CD14-positive monocyte (primary cell): ENCODE measurements at regions not wholly inside any gene's neighbourhood (a gene's known extent, or its start where the extent isn't known, plus 50 kb on each side); places are given as distances from the start of the nearest gene placed in this dataset.

Experiments
- DNase-seq, 3 donors: peaks; one replicate each; pipeline ENCODE4 v3.0.0-alpha.2; 2011 to 2022
- H2AFZ ChIP-seq: 2 replicates; pipeline ENCODE4 v1.6.0; 2012; ENCODE audit warnings: mild to moderate bottlenecking, low read depth, low read length, inconsistent platforms; ENCODE audit not compliant: insufficient read depth, poor library complexity, severe bottlenecking
- H3K27ac ChIP-seq, 2 donors: 1 replicate in 1 of 2; 2 replicates in 1 of 2; pipeline ENCODE4 v1.5.1; 2012 to 2013; ENCODE audit warnings: low read length in 2 of 2, control low read depth in 1 of 2, inconsistent platforms in 1 of 2, low read depth in 1 of 2, mild to moderate bottlenecking in 1 of 2
- H3K27me3 ChIP-seq, 2 donors: one replicate each; pipeline versions ENCODE4 v1.6.0 to v1.6.1; 2011 to 2013; ENCODE audit warnings: low read length in 2 of 2; ENCODE audit not compliant: control insufficient read depth in 2 of 2, insufficient read depth in 2 of 2
- H3K36me3 ChIP-seq, 2 donors: replicated peaks in 1 of 2; 1 replicate in 1 of 2; 2 replicates in 1 of 2; pipeline versions ENCODE4 v1.5.1 to v1.6.1; 2012 to 2013; ENCODE audit warnings: low read length in 2 of 2, control low read depth in 1 of 2, inconsistent platforms in 1 of 2, mild to moderate bottlenecking in 1 of 2; ENCODE audit not compliant: insufficient read depth in 2 of 2, control insufficient read depth in 1 of 2
- H3K4me1 ChIP-seq, 2 donors: 1 replicate in 1 of 2; 2 replicates in 1 of 2; pipeline versions ENCODE4 v1.5.1 to v1.6.1; 2012 to 2013; ENCODE audit warnings: low read length in 2 of 2, control low read depth in 1 of 2, inconsistent platforms in 1 of 2, mild to moderate bottlenecking in 1 of 2, moderate library complexity in 1 of 2; ENCODE audit not compliant: insufficient read depth in 2 of 2, control insufficient read depth in 1 of 2
- H3K4me2 ChIP-seq: replicated peaks from 2 replicates; pipeline ENCODE3; 2012; ENCODE audit warnings: low read length, moderate library complexity, mild to moderate bottlenecking; ENCODE audit not compliant: poor library complexity, severe bottlenecking; ENCODE audit errors: extremely low read depth
- H3K4me3 ChIP-seq, 3 experiments: fragments of 200-600 bp in 1 of 3; sonication (generic) in 1 of 3; replicated peaks in 1 of 3; 1 replicate in 2 of 3; 2 replicates in 1 of 3; pipeline ENCODE4 v1.5.1; 2011 to 2013; ENCODE audit warnings: low read length in 3 of 3, mild to moderate bottlenecking in 3 of 3, control low read depth in 2 of 3, low read depth in 2 of 3, inconsistent platforms in 1 of 3, moderate library complexity in 1 of 3
- H3K79me2 ChIP-seq: 2 replicates; pipeline ENCODE4 v1.6.0; 2012; ENCODE audit warnings: mild to moderate bottlenecking, control low read depth, inconsistent platforms, low read length, moderate library complexity; ENCODE audit not compliant: insufficient read depth
- H3K9ac ChIP-seq: 2 replicates; pipeline ENCODE4 v1.6.0; 2017; ENCODE audit warnings: low read length, mild to moderate bottlenecking; ENCODE audit not compliant: insufficient read depth, poor library complexity, severe bottlenecking
- H3K9me3 ChIP-seq, 2 donors: replicated peaks in 1 of 2; 1 replicate in 1 of 2; 2 replicates in 1 of 2; pipeline versions ENCODE4 v1.5.1 to v1.6.1; 2012 to 2013; ENCODE audit warnings: low read length in 2 of 2, control low read depth in 1 of 2; ENCODE audit not compliant: control insufficient read depth in 1 of 2, insufficient read depth in 1 of 2
- H4K20me1 ChIP-seq: 2 replicates; pipeline ENCODE4 v1.6.0; 2012; ENCODE audit warnings: mild to moderate bottlenecking, low read length, control low read depth, moderate library complexity; ENCODE audit not compliant: insufficient read depth
- H3K27ac Mint-ChIP-seq, 7 donors: one replicate each; pipeline ENCODE4 v1.8.0; 2020; ENCODE audit warnings: mild to moderate bottlenecking in 7 of 7, mixed read lengths in 7 of 7, moderate library complexity in 6 of 7, inconsistent platforms in 2 of 7
- H3K27me3 Mint-ChIP-seq, 3 donors: one replicate each; pipeline ENCODE4 v1.8.0; 2021 to 2022; ENCODE audit warnings: low read depth in 3 of 3, mild to moderate bottlenecking in 3 of 3, mixed read lengths in 3 of 3, moderate library complexity in 3 of 3, inconsistent platforms in 1 of 3
- H3K36me3 Mint-ChIP-seq, 2 donors: one replicate each; pipeline ENCODE4 v1.8.0; 2020; ENCODE audit warnings: mixed read lengths in 2 of 2, inconsistent platforms in 1 of 2, mild to moderate bottlenecking in 1 of 2
- H3K4me1 Mint-ChIP-seq: one replicate; pipeline ENCODE4 v1.8.0; 2020; ENCODE audit warnings: mild to moderate bottlenecking, mixed read lengths
- H3K4me3 Mint-ChIP-seq, 2 donors: one replicate each; pipeline ENCODE4 v1.8.0; 2020; ENCODE audit warnings: mild to moderate bottlenecking in 2 of 2, mixed read lengths in 2 of 2, moderate library complexity in 1 of 2
- H3K9me3 Mint-ChIP-seq, 7 donors: one replicate each; pipeline ENCODE4 v1.8.0; 2020 to 2022; ENCODE audit warnings: mixed read lengths in 7 of 7, mild to moderate bottlenecking in 6 of 7, moderate library complexity in 6 of 7, inconsistent platforms in 2 of 7
- WGBS: methylation state at CpG from one replicate; pipeline ENCODE4 v1.1.5; 2013; ENCODE audit warnings: missing lambda C conversion rate; ENCODE audit not compliant: insufficient coverage; 5-methylcytosine and 5-hydroxymethylcytosine counted together
- intact Hi-C, 2 donors: fragments of 100-400 bp; cut with micrococcal nuclease; formaldehyde crosslinking; loops; one replicate each; pipeline versions ENCODE4 v1.15.0 to v1.15.1; 2023
- TF ChIP-seq, protein P1 (sequence below): fragments of 200-600 bp; IDR thresholded peaks from one replicate; pipeline ENCODE4 v1.8.0; 2022; ENCODE audit warnings: antibody characterized with exemption, mild to moderate bottlenecking

- TF ChIP-seq, protein P1, sequence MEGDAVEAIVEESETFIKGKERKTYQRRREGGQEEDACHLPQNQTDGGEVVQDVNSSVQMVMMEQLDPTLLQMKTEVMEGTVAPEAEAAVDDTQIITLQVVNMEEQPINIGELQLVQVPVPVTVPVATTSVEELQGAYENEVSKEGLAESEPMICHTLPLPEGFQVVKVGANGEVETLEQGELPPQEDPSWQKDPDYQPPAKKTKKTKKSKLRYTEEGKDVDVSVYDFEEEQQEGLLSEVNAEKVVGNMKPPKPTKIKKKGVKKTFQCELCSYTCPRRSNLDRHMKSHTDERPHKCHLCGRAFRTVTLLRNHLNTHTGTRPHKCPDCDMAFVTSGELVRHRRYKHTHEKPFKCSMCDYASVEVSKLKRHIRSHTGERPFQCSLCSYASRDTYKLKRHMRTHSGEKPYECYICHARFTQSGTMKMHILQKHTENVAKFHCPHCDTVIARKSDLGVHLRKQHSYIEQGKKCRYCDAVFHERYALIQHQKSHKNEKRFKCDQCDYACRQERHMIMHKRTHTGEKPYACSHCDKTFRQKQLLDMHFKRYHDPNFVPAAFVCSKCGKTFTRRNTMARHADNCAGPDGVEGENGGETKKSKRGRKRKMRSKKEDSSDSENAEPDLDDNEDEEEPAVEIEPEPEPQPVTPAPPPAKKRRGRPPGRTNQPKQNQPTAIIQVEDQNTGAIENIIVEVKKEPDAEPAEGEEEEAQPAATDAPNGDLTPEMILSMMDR, result no peak
- intact Hi-C loops, result no loop called here
- H3K4me3 ChIP-seq, result no peak overlapping the region
- peaks cover 2 to 10% (median 4%) of the 10 kb centered on the region in 3 donors for H3K27me3 Mint-ChIP-seq
- no peaks in the 10 kb centered on the region for H3K36me3 Mint-ChIP-seq
- no peaks in the 10 kb centered on the region for H3K79me2 ChIP-seq
- no peak overlapping the region for H2AFZ ChIP-seq
- H3K27ac Mint-ChIP-seq, result no peak overlapping the region
- 100% methylated on average over 5 of the region's 8 CpGs for WGBS
- H3K9ac ChIP-seq, result no peak overlapping the region
- H3K4me3 Mint-ChIP-seq, result no peak overlapping the region
- no peaks in the 10 kb centered on the region for H4K20me1 ChIP-seq
- H3K4me2 ChIP-seq, result no peak overlapping the region
- peaks cover 0 to 10% (median 3%) of the 10 kb centered on the region in 7 donors for H3K9me3 Mint-ChIP-seq
- no peaks in the 10 kb centered on the region for H3K4me1 ChIP-seq
- H3K36me3 ChIP-seq, result no peaks in the 10 kb centered on the region
- H3K9me3 ChIP-seq, result peaks cover 0 to 4% of the 10 kb centered on the region in 2 donors
- H3K4me1 Mint-ChIP-seq, result no peaks in the 10 kb centered on the region
- H3K27me3 ChIP-seq, result no peaks in the 10 kb centered on the region
- H3K27ac ChIP-seq, result no peak overlapping the region
- no peak for DNase-seq
These were observed 132.3 kb downstream of the RTP5 start for GRCh38 chr2:242001853-242002252.

DNA sequence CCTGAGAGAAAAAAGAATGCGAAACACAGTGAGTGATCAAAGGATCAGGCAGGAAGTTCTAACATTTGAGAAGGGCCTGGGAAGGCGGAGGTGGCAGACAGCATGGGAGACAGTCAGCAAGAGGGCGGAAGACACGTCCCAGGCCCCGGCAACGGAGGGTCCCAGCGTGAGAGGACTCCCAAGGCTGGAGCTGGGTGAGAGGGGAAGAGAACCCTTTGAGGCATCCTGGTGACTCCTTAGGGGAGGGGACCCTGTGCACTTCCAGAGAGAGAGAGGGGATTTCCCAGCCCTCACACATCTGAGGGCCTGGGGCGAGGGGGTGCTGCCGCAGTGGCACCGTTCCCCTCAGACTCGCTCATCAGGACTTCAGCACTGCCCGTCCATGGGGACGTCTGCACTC, 133.4 kb downstream of the RTP5 start:
- Histone ChIP-seq H2AFZ (no peak overlapping the region), H3K4me3 (no peak overlapping the region), H3K36me3 (no peaks in the 10 kb centered on the region), H3K27ac (no peak overlapping the region), H3K9ac (no peak overlapping the region), H3K79me2 (no peaks in the 10 kb centered on the region), H3K4me2 (no peak overlapping the region), H3K4me1 (no peaks in the 10 kb centered on the region), H3K27me3 (no peaks in the 10 kb centered on the region), H3K9me3 (peaks cover 0 to 4% of the 10 kb centered on the region in 2 donors), H4K20me1 (no peaks in the 10 kb centered on the region)
- no peaks in the 10 kb centered on the region for H3K4me1 Mint-ChIP-seq
- 94% methylated on average over 13 of the region's 13 CpGs for WGBS
- intact Hi-C loops, result no loop called here
- peaks cover 2 to 4% (median 3%) of the 10 kb centered on the region in 3 donors for H3K27me3 Mint-ChIP-seq
- no peaks in the 10 kb centered on the region for H3K36me3 Mint-ChIP-seq
- DNase-seq, result no peak
- H3K4me3 Mint-ChIP-seq, result no peak overlapping the region
- peaks cover 0 to 10% (median 3%) of the 10 kb centered on the region in 7 donors for H3K9me3 Mint-ChIP-seq
- H3K27ac Mint-ChIP-seq, result peak overlapping the region in 1 of 7 donors; percentile 31
- TF ChIP-seq, protein P1, result no peak
